ENCODE measurements at regions not wholly inside any gene's neighbourhood (a gene's known extent, or its start where the extent isn't known, plus 50 kb on each side); places are given as distances from the start of the nearest gene placed in this dataset.

- TF ChIP-seq, protein P1, sequence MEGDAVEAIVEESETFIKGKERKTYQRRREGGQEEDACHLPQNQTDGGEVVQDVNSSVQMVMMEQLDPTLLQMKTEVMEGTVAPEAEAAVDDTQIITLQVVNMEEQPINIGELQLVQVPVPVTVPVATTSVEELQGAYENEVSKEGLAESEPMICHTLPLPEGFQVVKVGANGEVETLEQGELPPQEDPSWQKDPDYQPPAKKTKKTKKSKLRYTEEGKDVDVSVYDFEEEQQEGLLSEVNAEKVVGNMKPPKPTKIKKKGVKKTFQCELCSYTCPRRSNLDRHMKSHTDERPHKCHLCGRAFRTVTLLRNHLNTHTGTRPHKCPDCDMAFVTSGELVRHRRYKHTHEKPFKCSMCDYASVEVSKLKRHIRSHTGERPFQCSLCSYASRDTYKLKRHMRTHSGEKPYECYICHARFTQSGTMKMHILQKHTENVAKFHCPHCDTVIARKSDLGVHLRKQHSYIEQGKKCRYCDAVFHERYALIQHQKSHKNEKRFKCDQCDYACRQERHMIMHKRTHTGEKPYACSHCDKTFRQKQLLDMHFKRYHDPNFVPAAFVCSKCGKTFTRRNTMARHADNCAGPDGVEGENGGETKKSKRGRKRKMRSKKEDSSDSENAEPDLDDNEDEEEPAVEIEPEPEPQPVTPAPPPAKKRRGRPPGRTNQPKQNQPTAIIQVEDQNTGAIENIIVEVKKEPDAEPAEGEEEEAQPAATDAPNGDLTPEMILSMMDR (IDR thresholded peaks at IDR 0.05; ENCODE audit: low read depth, low read length) = no peak
- no peak for TF ChIP-seq POLR2A (IDR thresholded peaks at IDR 0.05; ENCODE audit: extremely low read depth, insufficient read length)
- TF ChIP-seq, protein P2, sequence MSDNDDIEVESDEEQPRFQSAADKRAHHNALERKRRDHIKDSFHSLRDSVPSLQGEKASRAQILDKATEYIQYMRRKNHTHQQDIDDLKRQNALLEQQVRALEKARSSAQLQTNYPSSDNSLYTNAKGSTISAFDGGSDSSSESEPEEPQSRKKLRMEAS (IDR thresholded peaks at IDR 0.05; ENCODE audit: low read depth, low read length) = no peak
These were observed 180.7 kb downstream of the ETS2 start for GRCh38 chr21:38986406-38986805.
